GM12872 (cell line): ENCODE measurements at regions not wholly inside any gene's neighbourhood (a gene's known extent, or its start where the extent isn't known, plus 50 kb on each side); places are given as distances from the start of the nearest gene placed in this dataset.

Experiments used
- CTCF ChIP-seq: IDR thresholded peaks from 3 replicates; pipeline ENCODE4 v1.5.1; 2011; ENCODE audit warnings: low read depth, mild to moderate bottlenecking, low read length, moderate library complexity; ENCODE audit not compliant: insufficient read depth

- TF ChIP-seq CTCF: no peak
Observed at GRCh38 chr22:48803171-48803947, 1024.3 kb downstream of the BRD1 start.

- no peak for TF ChIP-seq CTCF
Observed at GRCh38 chr22:48802576-48802975, 1025.1 kb downstream of the BRD1 start.

GRCh38 chr22:48800886-48801607, 1026.6 kb downstream of the BRD1 start:
- TF ChIP-seq CTCF: no peak

GRCh38 chr22:48800036-48800885, 1027.4 kb downstream of the BRD1 start:
- no peak for TF ChIP-seq CTCF

- no peak for TF ChIP-seq CTCF
Observed at GRCh38 chr22:48799227-48799970, 1028.3 kb downstream of the BRD1 start.

GRCh38 chr22:48798281-48799226, 1029.1 kb downstream of the BRD1 start:
- TF ChIP-seq CTCF: no peak
